ENCODE measurements at regions not wholly inside any gene's neighbourhood (a gene's known extent, or its start where the extent isn't known, plus 50 kb on each side); places are given as distances from the start of the nearest gene placed in this dataset.

GRCh38 chr14:46404865-46405811 is 246.4 kb downstream of the RPL10L start:
- no peak for TF ChIP-seq POLR2A (IDR thresholded peaks at IDR 0.05)
- no peak for TF ChIP-seq CTCF (IDR thresholded peaks at IDR 0.05)

Measured in Peyer's patch (tissue), 4 donors.